ENCODE measurements at regions not wholly inside any gene's neighbourhood (a gene's known extent, or its start where the extent isn't known, plus 50 kb on each side); places are given as distances from the start of the nearest gene placed in this dataset.
"Not testable (repeated sequence)": the region's sequence is repeated elsewhere in the genome, so short reads cannot be mapped to it uniquely, and the experiment has no call there.

- no peak for TF ChIP-seq CTCF (IDR thresholded peaks at IDR 0.05)
- Histone ChIP-seq H3K4me1 (no peaks in the 10 kb centered on the region), H3K9me3 (ENCODE audit: control insufficient read depth, low read length) (no peaks in the 10 kb centered on the region)
Observed at GRCh38 chr2:16385341-16385740, 280.3 kb downstream of the CYRIA start.

GRCh38 chr2:16383411-16383810, 282.2 kb downstream of the CYRIA start:
- Histone ChIP-seq H2AFZ (no peak overlapping the region), H3K36me3 (ENCODE audit: control insufficient read depth, insufficient read depth, low read length) (no peaks in the 10 kb centered on the region), H3K4me3 (ENCODE audit: low read depth, low read length) (no peak overlapping the region), H3K79me2 (no peaks in the 10 kb centered on the region), H3K27ac (no peak overlapping the region), H3K9me3 (ENCODE audit: control insufficient read depth, low read length) (no peaks in the 10 kb centered on the region), H3K27me3 (ENCODE audit: control insufficient read depth, insufficient read depth, low read length) (no peaks in the 10 kb centered on the region), H3K4me2 (ENCODE audit: low read length) (no peak overlapping the region), H3K9ac (no peak overlapping the region), H3K4me1 (no peaks in the 10 kb centered on the region)
- TF ChIP-seq CTCF (IDR thresholded peaks at IDR 0.05) = no peak

More at GRCh38 chr2:16385341-16385740, 280.3 kb downstream of the CYRIA start:
- Histone ChIP-seq H3K79me2 (no peaks in the 10 kb centered on the region), H3K27ac (no peak overlapping the region), H3K27me3 (ENCODE audit: control insufficient read depth, insufficient read depth, low read length) (no peaks in the 10 kb centered on the region), H3K4me3 (ENCODE audit: low read depth, low read length) (no peak overlapping the region), H3K4me2 (ENCODE audit: low read length) (no peak overlapping the region), H3K36me3 (ENCODE audit: control insufficient read depth, insufficient read depth, low read length) (no peaks in the 10 kb centered on the region), H3K9ac (no peak overlapping the region), H2AFZ (no peak overlapping the region)

- no peak overlapping the region for H3K4me2 ChIP-seq (ENCODE audit: low read length)
- H2AFZ ChIP-seq = no peak overlapping the region
- H3K9ac ChIP-seq = no peak overlapping the region
- no peak for TF ChIP-seq CTCF (IDR thresholded peaks at IDR 0.05)
- no peaks in the 10 kb centered on the region for H3K27me3 ChIP-seq (ENCODE audit: control insufficient read depth, insufficient read depth, low read length)
- H3K4me3 ChIP-seq (ENCODE audit: low read depth, low read length) = no peak overlapping the region
- no peak overlapping the region for H3K27ac ChIP-seq
- no peaks in the 10 kb centered on the region for H3K4me1 ChIP-seq
- H3K9me3 ChIP-seq (ENCODE audit: control insufficient read depth, low read length) = no peaks in the 10 kb centered on the region
- H3K36me3 ChIP-seq (ENCODE audit: control insufficient read depth, insufficient read depth, low read length) = no peaks in the 10 kb centered on the region
- H3K79me2 ChIP-seq = no peaks in the 10 kb centered on the region
Observed at GRCh38 chr2:16382451-16382850, 283.2 kb downstream of the CYRIA start.

- H3K9ac ChIP-seq = no peak overlapping the region
- no peaks in the 10 kb centered on the region for H3K36me3 ChIP-seq (ENCODE audit: control insufficient read depth, insufficient read depth, low read length)
- no peak overlapping the region for H3K4me3 ChIP-seq (ENCODE audit: low read depth, low read length)
- H3K27me3 ChIP-seq (ENCODE audit: control insufficient read depth, insufficient read depth, low read length) = no peaks in the 10 kb centered on the region
- H3K9me3 ChIP-seq (ENCODE audit: control insufficient read depth, low read length) = no peaks in the 10 kb centered on the region
- no peak overlapping the region for H3K4me2 ChIP-seq (ENCODE audit: low read length)
- no peaks in the 10 kb centered on the region for H3K79me2 ChIP-seq
- H2AFZ ChIP-seq = no peak overlapping the region
- no peak for TF ChIP-seq CTCF (IDR thresholded peaks at IDR 0.05)
- no peaks in the 10 kb centered on the region for H3K4me1 ChIP-seq
- no peak overlapping the region for H3K27ac ChIP-seq
Observed at GRCh38 chr2:16381511-16381910, 284.1 kb downstream of the CYRIA start.

- H3K9ac ChIP-seq; H3K4me1 ChIP-seq; H3K9me3 ChIP-seq (ENCODE audit: control insufficient read depth, low read length); H3K27ac ChIP-seq; H3K4me2 ChIP-seq (ENCODE audit: low read length); H3K79me2 ChIP-seq; H3K27me3 ChIP-seq (ENCODE audit: control insufficient read depth, insufficient read depth, low read length); H3K4me3 ChIP-seq (ENCODE audit: low read depth, low read length); H3K36me3 ChIP-seq (ENCODE audit: control insufficient read depth, insufficient read depth, low read length); H2AFZ ChIP-seq: not testable (repeated sequence)
Observed at GRCh38 chr2:16379901-16380300, 285.7 kb downstream of the CYRIA start.

GRCh38 chr2:16379061-16379460, 286.6 kb downstream of the CYRIA start:
- not testable (repeated sequence) for H3K9me3 ChIP-seq (ENCODE audit: control insufficient read depth, low read length); H3K4me1 ChIP-seq; H3K27me3 ChIP-seq (ENCODE audit: control insufficient read depth, insufficient read depth, low read length); H3K36me3 ChIP-seq (ENCODE audit: control insufficient read depth, insufficient read depth, low read length); H3K4me2 ChIP-seq (ENCODE audit: low read length); H3K9ac ChIP-seq; H3K79me2 ChIP-seq; H3K4me3 ChIP-seq (ENCODE audit: low read depth, low read length); H3K27ac ChIP-seq; H2AFZ ChIP-seq
